Activated T-helper 1 cell treated with anti-CD3 and anti-CD28 coated beads, Interleukin-12 subunit alpha, Interleukin-12 subunit beta, Interleukin-2, Interleukin-4 antibody, amounts not matched to agents 30 ng/mL and 10 ng/mL and 1 ng/mL, durations not matched to agents 14 hours and 24 hours and 36 hours (primary cell): ENCODE measurements at regions not wholly inside any gene's neighbourhood (a gene's known extent, or its start where the extent isn't known, plus 50 kb on each side); places are given as distances from the start of the nearest gene placed in this dataset.

Experiments used
- DNase-seq: peaks from one replicate; pipeline ENCODE4 v3.0.0; 2021; ENCODE audit warnings: low spot score
- H3K27ac Mint-ChIP-seq: one replicate; pipeline ENCODE4 v1.8.0; 2021; ENCODE audit warnings: mild to moderate bottlenecking, mixed read lengths
- H3K27me3 Mint-ChIP-seq: one replicate; pipeline ENCODE4 v1.8.0; 2022; ENCODE audit warnings: mild to moderate bottlenecking, moderate library complexity, mixed read lengths; ENCODE audit not compliant: insufficient read depth
- H3K36me3 Mint-ChIP-seq: one replicate; pipeline ENCODE4 v1.8.0; 2021; ENCODE audit warnings: low read depth, mixed read lengths
- H3K4me1 Mint-ChIP-seq: one replicate; pipeline ENCODE4 v1.8.0; 2021; ENCODE audit warnings: low read depth, mixed read lengths
- H3K4me3 Mint-ChIP-seq: one replicate; pipeline ENCODE4 v1.8.0; 2021; ENCODE audit warnings: mild to moderate bottlenecking, moderate library complexity, mixed read lengths
- H3K9me3 Mint-ChIP-seq: one replicate; pipeline ENCODE4 v1.8.0; 2021; ENCODE audit warnings: mixed read lengths
- intact Hi-C: fragments of 100-400 bp; cut with micrococcal nuclease; formaldehyde crosslinking; loops from one replicate; pipeline ENCODE4 v1.15.1; 2024

DNA sequence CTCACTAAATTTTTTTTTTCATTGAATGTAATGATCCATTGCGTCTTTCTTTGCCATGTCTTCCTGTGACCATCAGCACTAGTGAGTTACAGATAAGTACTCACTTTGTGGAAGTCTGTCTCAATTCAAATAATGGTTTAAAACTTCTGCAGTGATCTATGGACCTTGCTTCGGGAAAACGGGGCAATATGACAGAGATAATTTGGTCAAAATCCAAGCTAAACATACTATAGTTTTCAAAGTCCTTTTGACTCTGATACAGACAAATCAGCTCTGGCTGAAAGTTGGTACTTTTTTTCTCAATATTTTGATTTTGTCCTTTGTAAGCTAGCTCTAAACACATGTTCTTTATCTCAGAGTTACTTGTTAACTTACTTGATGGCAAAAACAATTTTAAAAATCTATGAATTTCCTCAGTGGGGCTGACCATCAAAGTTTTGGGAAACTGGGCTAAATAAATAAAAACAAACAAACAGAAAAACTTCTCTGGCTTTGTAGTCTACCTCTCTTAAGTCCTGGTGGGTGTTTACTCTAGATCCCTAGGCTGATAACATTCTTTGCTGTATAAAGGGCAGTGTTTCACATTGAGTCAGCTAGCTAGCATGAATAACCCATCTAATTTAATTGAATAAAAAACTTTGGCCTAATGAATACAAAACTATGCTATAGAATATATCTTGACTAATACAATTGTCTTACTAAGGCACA, 327.6 kb downstream of the RDH14 start:
- Mint-ChIP-seq H3K9me3 (no peaks in the 10 kb centered on the region), H3K4me3 (no peak overlapping the region), H3K36me3 (no peaks in the 10 kb centered on the region), H3K27me3 (peaks cover 4% of the 10 kb centered on the region), H3K27ac (no peak overlapping the region), H3K4me1 (no peaks in the 10 kb centered on the region)
- DNase-seq: no peak
- intact Hi-C loops: no loop called here

DNA sequence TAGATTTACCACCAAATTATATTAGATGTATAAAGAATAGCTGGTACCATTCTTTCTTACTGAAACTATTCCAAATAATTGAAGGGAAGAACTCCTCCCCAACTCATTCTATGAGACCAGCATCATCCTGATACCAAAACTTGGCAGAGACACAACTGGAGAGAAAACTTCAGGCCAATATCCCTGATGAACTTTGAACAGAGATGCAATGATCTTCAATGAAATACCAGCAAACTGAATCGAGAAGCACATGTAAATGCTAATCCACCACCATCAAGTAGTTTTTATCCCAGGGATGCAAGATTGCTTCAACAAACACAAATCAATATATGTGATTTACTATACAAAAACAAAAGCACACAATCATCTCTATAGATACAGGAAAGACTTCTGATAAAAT, 329.8 kb downstream of the RDH14 start:
- Mint-ChIP-seq H3K9me3 (no peaks in the 10 kb centered on the region), H3K27me3 (peaks cover 4% of the 10 kb centered on the region), H3K4me1 (no peaks in the 10 kb centered on the region), H3K4me3 (no peak overlapping the region), H3K27ac (no peak overlapping the region), H3K36me3 (no peaks in the 10 kb centered on the region)
- no peak for DNase-seq
- intact Hi-C loops: no loop called here

- intact Hi-C loops: no loop called here
- Mint-ChIP-seq H3K4me1 (no peaks in the 10 kb centered on the region), H3K27ac (no peak overlapping the region), H3K9me3 (no peaks in the 10 kb centered on the region), H3K27me3 (no peaks in the 10 kb centered on the region), H3K4me3 (no peak overlapping the region), H3K36me3 (no peaks in the 10 kb centered on the region)
- no peak for DNase-seq
These were observed 340.8 kb downstream of the RDH14 start for GRCh38 chr2:18219676-18220075.

DNA sequence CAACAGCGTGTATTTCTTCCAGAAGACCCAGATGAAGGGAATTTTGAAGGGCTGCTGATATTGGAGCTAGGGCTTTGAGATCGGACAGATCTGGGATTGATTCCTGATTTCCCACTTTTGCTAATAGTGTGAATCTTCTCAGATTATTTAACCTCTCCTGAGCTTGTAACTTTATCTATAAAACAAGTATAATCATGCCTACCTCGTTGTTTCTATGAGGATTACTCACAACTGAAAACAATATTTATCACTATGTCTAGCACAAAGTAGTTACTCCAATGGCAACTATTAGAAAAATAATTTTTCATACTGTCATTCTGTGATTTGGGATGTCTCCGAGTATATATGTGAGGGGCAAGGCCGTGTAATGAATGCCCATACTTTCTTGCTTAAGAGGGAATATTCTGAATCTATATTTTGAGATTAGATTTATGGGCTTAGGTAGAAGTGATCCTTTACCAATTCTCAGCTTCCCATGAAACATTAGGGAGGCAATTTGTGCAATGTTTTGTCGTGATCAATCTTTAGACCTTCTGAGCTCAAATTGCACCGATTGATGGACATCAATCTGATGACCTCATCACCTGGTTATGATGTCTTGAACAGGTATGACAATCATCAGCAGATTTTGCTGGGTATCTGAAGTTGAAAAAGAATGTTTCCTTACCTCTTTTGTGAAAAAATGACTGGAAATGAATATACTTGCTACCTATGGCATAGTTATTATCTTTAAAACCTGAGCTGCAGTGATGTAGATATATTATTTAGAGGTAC, 339.9 kb downstream of the KCNS3 start:
- intact Hi-C loops: no loop called here
- Mint-ChIP-seq H3K4me1 (no peaks in the 10 kb centered on the region), H3K36me3 (no peaks in the 10 kb centered on the region)

DNA sequence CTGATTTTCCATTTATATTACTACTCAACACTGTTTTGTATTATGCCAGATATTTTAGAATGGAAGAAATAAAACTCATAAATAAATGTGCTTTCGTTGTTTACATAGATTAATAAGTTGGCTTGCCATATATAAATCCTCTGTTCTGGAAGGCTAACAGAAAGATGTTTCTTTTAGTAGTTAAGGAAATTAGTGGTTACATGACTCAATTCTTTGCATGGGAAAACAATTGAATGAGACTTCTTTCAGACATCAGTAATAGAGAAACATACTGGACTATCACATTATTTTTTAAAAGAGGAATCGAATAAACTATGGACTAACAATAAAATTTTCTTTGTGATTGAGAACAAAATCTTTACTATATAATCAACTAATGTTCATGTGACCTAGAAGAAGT, 336.5 kb downstream of the KCNS3 start:
- H3K4me1 Mint-ChIP-seq: no peaks in the 10 kb centered on the region
- H3K27ac Mint-ChIP-seq: no peak overlapping the region
- intact Hi-C loops: no loop called here
- H3K36me3 Mint-ChIP-seq: no peaks in the 10 kb centered on the region
- H3K9me3 Mint-ChIP-seq: no peaks in the 10 kb centered on the region
- no peaks in the 10 kb centered on the region for H3K27me3 Mint-ChIP-seq
- H3K4me3 Mint-ChIP-seq: no peak overlapping the region
- DNase-seq: no peak

More for the DNA sequence above, 339.9 kb downstream of the KCNS3 start:
- H3K9me3 Mint-ChIP-seq: no peaks in the 10 kb centered on the region
- H3K4me3 Mint-ChIP-seq: no peak overlapping the region
- no peak overlapping the region for H3K27ac Mint-ChIP-seq
- H3K27me3 Mint-ChIP-seq: no peaks in the 10 kb centered on the region
- DNase-seq: no peak

GRCh38 chr2:18213986-18214385, 335.5 kb downstream of the KCNS3 start:
- H3K27me3 Mint-ChIP-seq: no peaks in the 10 kb centered on the region
- intact Hi-C loops: no loop called here
- H3K27ac Mint-ChIP-seq: no peak overlapping the region
- no peak overlapping the region for H3K4me3 Mint-ChIP-seq
- no peak for DNase-seq
- no peaks in the 10 kb centered on the region for H3K36me3 Mint-ChIP-seq
- H3K9me3 Mint-ChIP-seq: no peaks in the 10 kb centered on the region
- H3K4me1 Mint-ChIP-seq: no peaks in the 10 kb centered on the region

DNA sequence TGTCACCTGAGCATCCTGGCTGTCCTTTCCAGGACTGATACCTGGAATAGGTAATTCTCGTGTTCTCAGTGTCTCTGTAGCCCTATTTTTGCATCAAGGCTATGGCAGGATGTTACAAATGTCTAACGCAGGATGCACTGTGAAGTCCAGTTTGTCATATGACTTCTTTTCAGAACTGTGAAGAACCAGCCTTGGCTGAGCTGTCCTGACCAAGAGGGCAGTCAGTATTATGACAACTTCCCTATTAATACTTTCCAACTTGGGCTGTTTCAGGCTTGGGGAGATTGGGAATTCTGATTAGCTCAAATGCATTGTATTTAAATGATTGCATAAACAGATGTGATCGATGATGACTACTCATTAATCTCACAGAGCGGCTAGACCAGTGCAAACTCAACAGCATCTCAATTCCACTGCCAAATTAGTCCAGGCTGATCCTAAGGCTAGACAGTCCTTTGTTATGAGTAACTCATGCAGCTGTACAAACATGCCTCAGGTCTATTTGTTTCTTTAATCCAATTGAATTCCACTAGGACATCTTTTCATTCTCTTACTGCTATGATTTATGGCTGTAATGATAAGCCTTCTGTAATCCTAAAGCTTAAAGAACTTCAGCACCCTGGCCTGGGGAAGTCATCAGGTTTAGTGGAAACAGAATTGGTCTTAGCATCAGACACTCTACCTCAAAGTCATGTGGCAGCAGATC, 331.6 kb downstream of the KCNS3 start:
- Mint-ChIP-seq H3K4me1 (no peaks in the 10 kb centered on the region), H3K27me3 (peaks cover 1% of the 10 kb centered on the region), H3K9me3 (no peaks in the 10 kb centered on the region), H3K36me3 (no peaks in the 10 kb centered on the region), H3K27ac (no peak overlapping the region), H3K4me3 (no peak overlapping the region)
- no peak for DNase-seq
- intact Hi-C loops: no loop called here

- H3K36me3 Mint-ChIP-seq: no peaks in the 10 kb centered on the region
These were observed 330.5 kb downstream of the KCNS3 start for GRCh38 chr2:18208956-18209355.

GRCh38 chr2:18200771-18201170, 322.3 kb downstream of the KCNS3 start:
- Mint-ChIP-seq H3K27me3 (peaks cover 4% of the 10 kb centered on the region), H3K9me3 (no peaks in the 10 kb centered on the region), H3K4me3 (no peak overlapping the region), H3K27ac (no peak overlapping the region), H3K4me1 (no peaks in the 10 kb centered on the region), H3K36me3 (no peaks in the 10 kb centered on the region)
- no peak for DNase-seq
- intact Hi-C loops: no loop called here

More at GRCh38 chr2:18208956-18209355, 330.5 kb downstream of the KCNS3 start:
- Mint-ChIP-seq H3K4me1 (no peaks in the 10 kb centered on the region), H3K9me3 (no peaks in the 10 kb centered on the region), H3K27me3 (peaks cover 5% of the 10 kb centered on the region), H3K27ac (no peak overlapping the region), H3K4me3 (no peak overlapping the region)
- DNase-seq: no peak
- intact Hi-C loops: no loop called here

- no peaks in the 10 kb centered on the region for H3K4me1 Mint-ChIP-seq
- intact Hi-C loops: no loop called here
- H3K36me3 Mint-ChIP-seq: no peaks in the 10 kb centered on the region
- no peaks in the 10 kb centered on the region for H3K27me3 Mint-ChIP-seq
- no peak overlapping the region for H3K4me3 Mint-ChIP-seq
- no peak for DNase-seq
- no peak overlapping the region for H3K27ac Mint-ChIP-seq
- no peaks in the 10 kb centered on the region for H3K9me3 Mint-ChIP-seq
These were observed 320.2 kb downstream of the KCNS3 start for GRCh38 chr2:18198677-18199076.

- no peaks in the 10 kb centered on the region for H3K9me3 Mint-ChIP-seq
- no peaks in the 10 kb centered on the region for H3K27me3 Mint-ChIP-seq
- no peaks in the 10 kb centered on the region for H3K36me3 Mint-ChIP-seq
- no peak overlapping the region for H3K4me3 Mint-ChIP-seq
- no peaks in the 10 kb centered on the region for H3K4me1 Mint-ChIP-seq
- intact Hi-C loops: no loop called here
- no peak for DNase-seq
- H3K27ac Mint-ChIP-seq: no peak overlapping the region
These were observed 315.7 kb downstream of the KCNS3 start for GRCh38 chr2:18194161-18194560.

GRCh38 chr2:18186816-18187613, 308.5 kb downstream of the KCNS3 start:
- Mint-ChIP-seq H3K9me3 (no peaks in the 10 kb centered on the region), H3K4me3 (no peak overlapping the region), H3K27me3 (peaks cover 2% of the 10 kb centered on the region), H3K36me3 (no peaks in the 10 kb centered on the region), H3K4me1 (no peaks in the 10 kb centered on the region), H3K27ac (no peak overlapping the region)
- DNase-seq: no peak
- intact Hi-C loops: no loop called here
